ENCODE measurements at regions not wholly inside any gene's neighbourhood (a gene's known extent, or its start where the extent isn't known, plus 50 kb on each side); places are given as distances from the start of the nearest gene placed in this dataset.

GRCh38 chr18:78319264-78319663 lies 660.4 kb upstream of the SALL3 start:
- no peak overlapping the region for H3K27ac Mint-ChIP-seq
- H3K36me3 Mint-ChIP-seq (ENCODE audit: insufficient read depth), result no peaks in the 10 kb centered on the region
- no peaks in the 10 kb centered on the region for H3K4me1 Mint-ChIP-seq (ENCODE audit: low read depth)
- H3K4me3 Mint-ChIP-seq (ENCODE audit: low read depth), result no peak overlapping the region
- no peaks in the 10 kb centered on the region for H3K27me3 Mint-ChIP-seq
- DNase-seq (ENCODE audit: low spot score, unreplicated experiment), result no peak
- no peak for TF ChIP-seq CTCF (IDR thresholded peaks at IDR 0.05; ENCODE audit: unreplicated experiment)
- H3K9me3 Mint-ChIP-seq (ENCODE audit: low read depth), result no peaks in the 10 kb centered on the region

- Mint-ChIP-seq H3K4me3 (ENCODE audit: low read depth) (no peak overlapping the region), H3K36me3 (ENCODE audit: insufficient read depth) (no peaks in the 10 kb centered on the region), H3K4me1 (ENCODE audit: low read depth) (no peaks in the 10 kb centered on the region), H3K27me3 (no peaks in the 10 kb centered on the region), H3K27ac (no peak overlapping the region), H3K9me3 (ENCODE audit: low read depth) (no peaks in the 10 kb centered on the region)
- no peak for TF ChIP-seq CTCF (IDR thresholded peaks at IDR 0.05; ENCODE audit: unreplicated experiment)
- no peak for DNase-seq (ENCODE audit: low spot score, unreplicated experiment)
Measured at GRCh38 chr18:78319961-78320360, 659.7 kb upstream of the SALL3 start.

GRCh38 chr18:78321402-78321801 lies 658.2 kb upstream of the SALL3 start:
- Mint-ChIP-seq H3K27ac (no peak overlapping the region), H3K27me3 (no peaks in the 10 kb centered on the region), H3K9me3 (ENCODE audit: low read depth) (no peaks in the 10 kb centered on the region), H3K4me1 (ENCODE audit: low read depth) (no peaks in the 10 kb centered on the region), H3K4me3 (ENCODE audit: low read depth) (no peak overlapping the region), H3K36me3 (ENCODE audit: insufficient read depth) (no peaks in the 10 kb centered on the region)
- no peak for DNase-seq (ENCODE audit: low spot score, unreplicated experiment)
- no peak for TF ChIP-seq CTCF (IDR thresholded peaks at IDR 0.05; ENCODE audit: unreplicated experiment)

- Mint-ChIP-seq H3K27me3 (no peaks in the 10 kb centered on the region), H3K27ac (no peak overlapping the region), H3K9me3 (ENCODE audit: low read depth) (no peaks in the 10 kb centered on the region), H3K36me3 (ENCODE audit: insufficient read depth) (no peaks in the 10 kb centered on the region), H3K4me3 (ENCODE audit: low read depth) (no peak overlapping the region), H3K4me1 (ENCODE audit: low read depth) (no peaks in the 10 kb centered on the region)
- DNase-seq (ENCODE audit: low spot score, unreplicated experiment), result no peak
- TF ChIP-seq CTCF (IDR thresholded peaks at IDR 0.05; ENCODE audit: unreplicated experiment), result no peak
Measured at GRCh38 chr18:78323453-78324197, 656.0 kb upstream of the SALL3 start.

- no peaks in the 10 kb centered on the region for H3K36me3 Mint-ChIP-seq (ENCODE audit: insufficient read depth)
- H3K4me1 Mint-ChIP-seq (ENCODE audit: low read depth), result no peaks in the 10 kb centered on the region
- no peak overlapping the region for H3K4me3 Mint-ChIP-seq (ENCODE audit: low read depth)
- DNase-seq (ENCODE audit: low spot score, unreplicated experiment), result no peak
- no peak for TF ChIP-seq CTCF (IDR thresholded peaks at IDR 0.05; ENCODE audit: unreplicated experiment)
- H3K27ac Mint-ChIP-seq, result no peak overlapping the region
- no peaks in the 10 kb centered on the region for H3K27me3 Mint-ChIP-seq
- H3K9me3 Mint-ChIP-seq (ENCODE audit: low read depth), result no peaks in the 10 kb centered on the region
Measured at GRCh38 chr18:78327643-78328042, 652.0 kb upstream of the SALL3 start.
